ENCODE measurements at regions not wholly inside any gene's neighbourhood (a gene's known extent, or its start where the extent isn't known, plus 50 kb on each side); places are given as distances from the start of the nearest gene placed in this dataset.

- TF ChIP-seq, protein P1, sequence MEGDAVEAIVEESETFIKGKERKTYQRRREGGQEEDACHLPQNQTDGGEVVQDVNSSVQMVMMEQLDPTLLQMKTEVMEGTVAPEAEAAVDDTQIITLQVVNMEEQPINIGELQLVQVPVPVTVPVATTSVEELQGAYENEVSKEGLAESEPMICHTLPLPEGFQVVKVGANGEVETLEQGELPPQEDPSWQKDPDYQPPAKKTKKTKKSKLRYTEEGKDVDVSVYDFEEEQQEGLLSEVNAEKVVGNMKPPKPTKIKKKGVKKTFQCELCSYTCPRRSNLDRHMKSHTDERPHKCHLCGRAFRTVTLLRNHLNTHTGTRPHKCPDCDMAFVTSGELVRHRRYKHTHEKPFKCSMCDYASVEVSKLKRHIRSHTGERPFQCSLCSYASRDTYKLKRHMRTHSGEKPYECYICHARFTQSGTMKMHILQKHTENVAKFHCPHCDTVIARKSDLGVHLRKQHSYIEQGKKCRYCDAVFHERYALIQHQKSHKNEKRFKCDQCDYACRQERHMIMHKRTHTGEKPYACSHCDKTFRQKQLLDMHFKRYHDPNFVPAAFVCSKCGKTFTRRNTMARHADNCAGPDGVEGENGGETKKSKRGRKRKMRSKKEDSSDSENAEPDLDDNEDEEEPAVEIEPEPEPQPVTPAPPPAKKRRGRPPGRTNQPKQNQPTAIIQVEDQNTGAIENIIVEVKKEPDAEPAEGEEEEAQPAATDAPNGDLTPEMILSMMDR (conservative IDR thresholded peaks at IDR 0.05; ENCODE audit: low read length), result no peak
- TF ChIP-seq EZH2phosphoT487 (IDR thresholded peaks at IDR 0.05; ENCODE audit: borderline replicate concordance), result no peak
Observed at GRCh38 chr9:99730062-99730461, 91.6 kb upstream of the NR4A3 start.
